Keratinocyte (primary cell): ENCODE measurements at regions not wholly inside any gene's neighbourhood (a gene's known extent, or its start where the extent isn't known, plus 50 kb on each side); places are given as distances from the start of the nearest gene placed in this dataset.

Experiments used
- DNase-seq: peaks from one replicate; pipeline ENCODE4 v3.0.0-alpha.2; 2011; ENCODE audit warnings: low read depth, missing footprints, low spot score
- FAIRE-seq: peaks from 2 replicates; lab custom pipeline; 2011; peaks lifted over from hg19 to GRCh38; lab: Jason Lieb, UNC
- H2AFZ ChIP-seq: 2 replicates; pipeline ENCODE4 v1.6.0; 2012; ENCODE audit warnings: low read length, control low read depth, inconsistent platforms; ENCODE audit not compliant: control insufficient read depth
- H3K27ac ChIP-seq: 2 replicates; pipeline ENCODE4 v1.5.1; 2011; ENCODE audit warnings: low read length; ENCODE audit not compliant: control insufficient read depth, insufficient read depth
- H3K27me3 ChIP-seq: 3 replicates; pipeline ENCODE4 v1.6.0; 2011; ENCODE audit warnings: low read length; ENCODE audit not compliant: control insufficient read depth, insufficient read depth; ENCODE audit errors: extremely low read depth
- H3K36me3 ChIP-seq, 2 experiments: 2 replicates in 1 of 2; 3 replicates in 1 of 2; pipeline ENCODE4 v1.5.1; 2011; ENCODE audit warnings: low read length in 2 of 2, mild to moderate bottlenecking in 1 of 2; ENCODE audit not compliant: control insufficient read depth in 2 of 2, insufficient read depth in 2 of 2; ENCODE audit errors: extremely low read depth in 1 of 2
- H3K4me1 ChIP-seq: 3 replicates; pipeline ENCODE4 v1.5.1; 2011; ENCODE audit warnings: low read length; ENCODE audit not compliant: control insufficient read depth, insufficient read depth; ENCODE audit errors: extremely low read depth
- H3K4me2 ChIP-seq: 3 replicates; pipeline ENCODE4 v1.6.0; 2011; ENCODE audit warnings: low read depth, low read length; ENCODE audit not compliant: control insufficient read depth, insufficient read depth; ENCODE audit errors: extremely low read depth
- H3K4me3 ChIP-seq, 3 experiments: fragments of 200-600 bp in 1 of 3; sonication (generic) in 1 of 3; 2 replicates in 2 of 3; 3 replicates in 1 of 3; pipeline ENCODE4 v1.5.1; 2011 to 2016; ENCODE audit warnings: low read length in 3 of 3, mild to moderate bottlenecking in 3 of 3, control low read depth in 2 of 3, inconsistent platforms in 1 of 3, low read depth in 1 of 3, mixed read lengths in 1 of 3, mixed run types in 1 of 3, moderate library complexity in 1 of 3; ENCODE audit not compliant: control insufficient read depth in 2 of 3, insufficient read depth in 2 of 3; ENCODE audit errors: extremely low read depth in 1 of 3
- H3K79me2 ChIP-seq: 2 replicates; pipeline ENCODE4 v1.6.0; 2012; ENCODE audit warnings: low read length; ENCODE audit not compliant: control insufficient read depth, insufficient read depth
- H3K9ac ChIP-seq: 3 replicates; pipeline ENCODE4 v1.6.0; 2011; ENCODE audit warnings: low read length; ENCODE audit not compliant: control insufficient read depth, insufficient read depth; ENCODE audit errors: extremely low read depth
- H3K9me1 ChIP-seq: 3 replicates; pipeline ENCODE4 v1.6.0; 2011; ENCODE audit warnings: low read length; ENCODE audit not compliant: control insufficient read depth, insufficient read depth; ENCODE audit errors: extremely low read depth
- H3K9me3 ChIP-seq: 2 replicates; pipeline ENCODE4 v1.5.1; 2012; ENCODE audit warnings: low read depth, low read length; ENCODE audit not compliant: control insufficient read depth
- H4K20me1 ChIP-seq: 3 replicates; pipeline ENCODE4 v1.6.0; 2011; ENCODE audit warnings: low read length; ENCODE audit not compliant: control insufficient read depth, insufficient read depth; ENCODE audit errors: extremely low read depth
- CTCF ChIP-seq, 3 experiments: IDR thresholded peaks in 1 of 3; conservative IDR thresholded peaks in 1 of 3; optimal IDR thresholded peaks in 1 of 3; 2 replicates in 2 of 3; 3 replicates in 1 of 3; pipeline versions ENCODE3 to v1.5.1; 2011; ENCODE audit warnings: low read length in 3 of 3, mild to moderate bottlenecking in 3 of 3, moderate library complexity in 2 of 3, control low read depth in 1 of 3, inconsistent platforms in 1 of 3; ENCODE audit not compliant: insufficient read depth in 2 of 3; ENCODE audit errors: extremely low read depth in 1 of 3
- EZH2 ChIP-seq: IDR thresholded peaks from one replicate; pipeline ENCODE4 v1.6.1; 2012; ENCODE audit warnings: inconsistent platforms, mild to moderate bottlenecking, low read length, moderate library complexity
- dilution Hi-C: fragments of 300-500 bp; cut with MboI; formaldehyde crosslinking; loops from one replicate; pipeline ENCODE4 v1.7.0; 2020; ENCODE audit warnings: low sequenced_read_pairs; ENCODE audit not compliant: extremely low pct_ligation_motif_present

GRCh38 chr22:22148905-22149304 is 95.7 kb upstream of the VPREB1 start:
- dilution Hi-C loops, result no loop called here
- DNase-seq, result no peak
- peaks cover 5% of the 10 kb centered on the region for H3K27me3 ChIP-seq

GRCh38 chr22:22144858-22145257 is 99.7 kb upstream of the VPREB1 start:
- H3K4me2 ChIP-seq, result no peak overlapping the region
- H2AFZ ChIP-seq, result no peak overlapping the region
- peaks cover 2% of the 10 kb centered on the region for H3K27me3 ChIP-seq
- DNase-seq (no peak), FAIRE-seq (no peak)
- no peak overlapping the region for H3K27ac ChIP-seq
- H3K9me3 ChIP-seq, result no peaks in the 10 kb centered on the region
- H3K4me3 ChIP-seq, result no peak overlapping the region
- peaks cover 5% of the 10 kb centered on the region for H3K4me1 ChIP-seq
- H3K9ac ChIP-seq, result no peak overlapping the region
- H3K36me3 ChIP-seq, result no peaks in the 10 kb centered on the region
- H3K79me2 ChIP-seq, result no peaks in the 10 kb centered on the region
- no peaks in the 10 kb centered on the region for H3K9me1 ChIP-seq
- no peaks in the 10 kb centered on the region for H4K20me1 ChIP-seq
- dilution Hi-C loops, result no loop called here
- TF ChIP-seq EZH2, result no peak
- TF ChIP-seq CTCF (optimal IDR thresholded peaks at IDR 0.05 in 1 of 3, IDR thresholded peaks at IDR 0.05 in 1 of 3, conservative IDR thresholded peaks at IDR 0.05 in 1 of 3; ENCODE audit: extremely low read depth in 1 of 3, insufficient read depth in 2 of 3, low read length in 3 of 3), result no peak

More at GRCh38 chr22:22148905-22149304, 95.7 kb upstream of the VPREB1 start:
- no peaks in the 10 kb centered on the region for H3K9me3 ChIP-seq
- H3K9me1 ChIP-seq, result no peaks in the 10 kb centered on the region
- H2AFZ ChIP-seq, result no peak overlapping the region
- no peak for TF ChIP-seq CTCF (optimal IDR thresholded peaks at IDR 0.05 in 1 of 3, IDR thresholded peaks at IDR 0.05 in 1 of 3, conservative IDR thresholded peaks at IDR 0.05 in 1 of 3; ENCODE audit: extremely low read depth in 1 of 3, insufficient read depth in 2 of 3, low read length in 3 of 3)
- TF ChIP-seq EZH2, result no peak
- no peak overlapping the region for H3K4me2 ChIP-seq
- no peak overlapping the region for H3K4me3 ChIP-seq
- H3K27ac ChIP-seq, result no peak overlapping the region
- no peaks in the 10 kb centered on the region for H4K20me1 ChIP-seq
- no peaks in the 10 kb centered on the region for H3K4me1 ChIP-seq
- no peaks in the 10 kb centered on the region for H3K79me2 ChIP-seq
- H3K36me3 ChIP-seq, result no peaks in the 10 kb centered on the region
- H3K9ac ChIP-seq, result no peak overlapping the region
- no peak for FAIRE-seq
